PC-9 (cell line): ENCODE measurements at regions not wholly inside any gene's neighbourhood (a gene's known extent, or its start where the extent isn't known, plus 50 kb on each side); places are given as distances from the start of the nearest gene placed in this dataset.

Experiments
- BruUV-seq: library from RNA; stranded (reverse); fragments of 400-500 nt; replicated peaks from 2 replicates; lab custom pipeline; 2021; lab: Mats Ljungman, UMichigan
- CTCF ChIA-PET: fragments of 300-600 bp; sonication (Branson Sonifier 250); formaldehyde crosslinking; loops from one replicate; lab custom pipeline; 2022; ENCODE audit warnings: antibody characterized with exemption; lab: Charles Lee
- POLR2A ChIA-PET: fragments of 300-600 bp; sonication (Branson Sonifier 250); formaldehyde crosslinking; loops from one replicate; lab custom pipeline; 2022; ENCODE audit warnings: antibody characterized with exemption; ENCODE audit not compliant: unreplicated experiment; lab: Charles Lee
- DNase-seq, 2 experiments: peaks; one replicate each; pipeline versions ENCODE4 v3.0.0 to v3.0.0-alpha.2; 2015 to 2022; ENCODE audit warnings: mixed read lengths in 1 of 2
- H2AFZ ChIP-seq: fragments of 200-600 bp; sonication (generic); 2 replicates; pipeline ENCODE4 v1.8.1; 2017; ENCODE audit warnings: antibody characterized with exemption
- H3F3A ChIP-seq: fragments of 200-600 bp; sonication (generic); 2 replicates; pipeline ENCODE4 v1.8.1; 2017; ENCODE audit warnings: antibody characterized with exemption, mild to moderate bottlenecking, low read depth; ENCODE audit not compliant: insufficient read depth
- H3K27ac ChIP-seq: fragments of 200-600 bp; sonication (generic); 2 replicates; pipeline ENCODE4 v1.6.1; 2016; ENCODE audit warnings: mixed run types
- H3K27me3 ChIP-seq: fragments of 200-600 bp; sonication (generic); 2 replicates; pipeline ENCODE4 v1.6.1; 2016; ENCODE audit warnings: low read depth, mixed run types; ENCODE audit not compliant: insufficient read depth
- H3K36me3 ChIP-seq: fragments of 200-600 bp; sonication (generic); 2 replicates; pipeline ENCODE4 v1.6.1; 2016; ENCODE audit warnings: low read depth, mixed run types
- H3K4me1 ChIP-seq: fragments of 200-600 bp; sonication (generic); replicated peaks from 2 replicates; pipeline ENCODE4 v1.6.1; 2016; ENCODE audit warnings: mixed run types; ENCODE audit not compliant: insufficient read depth
- H3K4me2 ChIP-seq: fragments of 200-600 bp; sonication (generic); 2 replicates; pipeline ENCODE4 v1.6.1; 2017; ENCODE audit warnings: mixed run types
- H3K4me3 ChIP-seq: fragments of 200-600 bp; sonication (generic); 2 replicates; pipeline ENCODE4 v1.6.1; 2016; ENCODE audit warnings: mixed run types
- H3K79me2 ChIP-seq: fragments of 200-600 bp; sonication (generic); 2 replicates; pipeline ENCODE4 v1.6.1; 2017; ENCODE audit warnings: low read depth, mixed run types
- H3K9me2 ChIP-seq: fragments of 200-600 bp; sonication (generic); 2 replicates; pipeline ENCODE4 v1.8.1; 2017; ENCODE audit warnings: mild to moderate bottlenecking; ENCODE audit not compliant: insufficient read depth
- H3K9me3 ChIP-seq: fragments of 200-600 bp; sonication (generic); 2 replicates; pipeline ENCODE4 v1.8.1; 2016; ENCODE audit warnings: low read depth; ENCODE audit not compliant: insufficient read depth
- H4K20me1 ChIP-seq: fragments of 200-600 bp; sonication (generic); 2 replicates; pipeline ENCODE4 v1.8.1; 2017; ENCODE audit not compliant: insufficient read depth
- CTCF ChIP-seq: fragments of 200-600 bp; sonication (generic); conservative IDR thresholded peaks from 2 replicates; pipeline ENCODE4 v1.6.1; 2017; ENCODE audit warnings: mixed run types, antibody characterized with exemption, mild to moderate bottlenecking, moderate library complexity
- EZH2 ChIP-seq: fragments of 200-600 bp; sonication (generic); IDR thresholded peaks from 2 replicates; pipeline ENCODE4 v1.8.0; 2017; ENCODE audit warnings: antibody characterized with exemption, low read depth
- intact Hi-C: fragments of 100-400 bp; cut with micrococcal nuclease; formaldehyde crosslinking; loops from one replicate; pipeline ENCODE4 v1.10.0; 2022; ENCODE audit not compliant: unreplicated experiment

- CTCF ChIA-PET: no interaction called here
- no TSS peak for BruUV-seq
- H4K20me1 ChIP-seq: no peaks in the 10 kb centered on the region
- intact Hi-C loops: no loop called here
- POLR2A ChIA-PET: no interaction called here
- H3K9me2 ChIP-seq: no peaks in the 10 kb centered on the region
- H3K27me3 ChIP-seq: 0 out of 2 replicates have a peak, but pooled peaks cover 9% of the 10 kb centered on the region
- no peaks in the 10 kb centered on the region for H3K9me3 ChIP-seq
- H3K4me3 ChIP-seq: no peak overlapping the region
- no peak for DNase-seq
- no peak overlapping the region for H2AFZ ChIP-seq
- H3K79me2 ChIP-seq: no peaks in the 10 kb centered on the region
- H3K36me3 ChIP-seq: no peaks in the 10 kb centered on the region
- H3F3A ChIP-seq: no peaks in the 10 kb centered on the region
- H3K4me2 ChIP-seq: no peak overlapping the region
- H3K4me1 ChIP-seq: no peaks in the 10 kb centered on the region
- TF ChIP-seq CTCF (no peak), EZH2 (no peak)
- H3K27ac ChIP-seq: no peak overlapping the region
These were observed 133.3 kb upstream of the RAD23B start for GRCh38 chr9:107149756-107150155.

DNA sequence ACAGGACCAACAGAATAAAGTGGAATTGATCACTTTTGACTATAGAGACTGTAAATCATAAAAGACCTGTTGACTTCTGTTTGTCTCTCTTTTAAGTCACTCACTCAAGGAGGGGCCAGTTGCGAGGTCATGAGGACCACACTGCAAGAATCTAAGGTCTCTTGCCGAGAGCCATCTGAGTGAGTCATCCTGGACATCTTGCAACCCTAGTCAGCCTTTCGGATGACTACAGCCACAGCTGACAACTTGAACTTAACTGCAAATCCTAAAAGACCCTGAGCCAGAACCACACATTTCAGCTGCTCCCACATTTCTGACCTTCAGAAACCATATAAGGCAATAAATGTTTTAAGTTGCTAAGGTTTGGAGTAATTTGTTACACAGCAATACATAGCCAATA, 129.7 kb upstream of the RAD23B start:
- Histone ChIP-seq H4K20me1 (no peaks in the 10 kb centered on the region), H2AFZ (no peak overlapping the region), H3F3A (no peaks in the 10 kb centered on the region), H3K4me1 (no peaks in the 10 kb centered on the region), H3K36me3 (no peaks in the 10 kb centered on the region), H3K79me2 (no peaks in the 10 kb centered on the region), H3K27ac (no peak overlapping the region), H3K9me3 (no peaks in the 10 kb centered on the region), H3K4me2 (no peak overlapping the region), H3K27me3 (0 out of 2 replicates have a peak, but pooled peaks cover 9% of the 10 kb centered on the region), H3K4me3 (no peak overlapping the region), H3K9me2 (no peaks in the 10 kb centered on the region)
- TF ChIP-seq EZH2 (no peak), CTCF (no peak)
- no TSS peak for BruUV-seq
- DNase-seq: no peak
- ChIA-PET POLR2A (no interaction called here), CTCF (no interaction called here)
- intact Hi-C loops: no loop called here

- TF ChIP-seq EZH2 (no peak), CTCF (no peak)
- 0 out of 2 replicates have a peak, but pooled peaks cover 2% of the 10 kb centered on the region for H3K27me3 ChIP-seq
- H3K4me2 ChIP-seq: no peak overlapping the region
- ChIA-PET POLR2A (no interaction called here), CTCF (no interaction called here)
- H2AFZ ChIP-seq: no peak overlapping the region
- no peak overlapping the region for H3K4me3 ChIP-seq
- no peak for DNase-seq
- no peaks in the 10 kb centered on the region for H3F3A ChIP-seq
- no peaks in the 10 kb centered on the region for H4K20me1 ChIP-seq
- no peaks in the 10 kb centered on the region for H3K79me2 ChIP-seq
- no peak overlapping the region for H3K27ac ChIP-seq
- H3K36me3 ChIP-seq: no peaks in the 10 kb centered on the region
- no peaks in the 10 kb centered on the region for H3K9me3 ChIP-seq
- H3K9me2 ChIP-seq: no peaks in the 10 kb centered on the region
- intact Hi-C loops: no loop called here
- H3K4me1 ChIP-seq: no peaks in the 10 kb centered on the region
- no TSS peak for BruUV-seq
These were observed 128.8 kb upstream of the RAD23B start for GRCh38 chr9:107154291-107154690.
